Activated naive CD8-positive, alpha-beta T cell (primary cell): ENCODE measurements at regions not wholly inside any gene's neighbourhood (a gene's known extent, or its start where the extent isn't known, plus 50 kb on each side); places are given as distances from the start of the nearest gene placed in this dataset.

ENCODE experiments used
- H3K27ac Mint-ChIP-seq: one replicate; pipeline ENCODE4 v1.8.0; 2021; ENCODE audit warnings: mixed read lengths
- H3K27me3 Mint-ChIP-seq: one replicate; pipeline ENCODE4 v1.8.0; 2021; ENCODE audit warnings: mixed read lengths
- H3K36me3 Mint-ChIP-seq: one replicate; pipeline ENCODE4 v1.8.0; 2021; ENCODE audit warnings: mixed read lengths
- H3K4me1 Mint-ChIP-seq: one replicate; pipeline ENCODE4 v1.8.0; 2021; ENCODE audit warnings: low read depth, mixed read lengths
- H3K4me3 Mint-ChIP-seq: one replicate; pipeline ENCODE4 v1.8.0; 2021; ENCODE audit warnings: mild to moderate bottlenecking, mixed read lengths
- H3K9me3 Mint-ChIP-seq: one replicate; pipeline ENCODE4 v1.8.0; 2021; ENCODE audit warnings: low read depth, mixed read lengths

- Mint-ChIP-seq H3K9me3 (no peaks in the 10 kb centered on the region), H3K4me3 (no peak overlapping the region), H3K4me1 (no peaks in the 10 kb centered on the region), H3K27ac (no peak overlapping the region), H3K27me3 (peaks cover 4% of the 10 kb centered on the region), H3K36me3 (no peaks in the 10 kb centered on the region)
Observed at GRCh38 chr13:107203146-107203847, 635.4 kb upstream of the ARGLU1 start.

GRCh38 chr13:107202371-107203023, 634.6 kb upstream of the ARGLU1 start:
- Mint-ChIP-seq H3K9me3 (no peaks in the 10 kb centered on the region), H3K27me3 (peaks cover 4% of the 10 kb centered on the region), H3K36me3 (no peaks in the 10 kb centered on the region), H3K4me1 (no peaks in the 10 kb centered on the region), H3K4me3 (no peak overlapping the region), H3K27ac (no peak overlapping the region)

- Mint-ChIP-seq H3K9me3 (no peaks in the 10 kb centered on the region), H3K27ac (no peak overlapping the region), H3K27me3 (peaks cover 4% of the 10 kb centered on the region), H3K4me1 (no peaks in the 10 kb centered on the region), H3K4me3 (no peak overlapping the region), H3K36me3 (no peaks in the 10 kb centered on the region)
Observed at GRCh38 chr13:107200491-107200890, 632.6 kb upstream of the ARGLU1 start.

GRCh38 chr13:107192289-107192688, 624.4 kb upstream of the ARGLU1 start:
- Mint-ChIP-seq H3K27ac (no peak overlapping the region), H3K27me3 (no peaks in the 10 kb centered on the region), H3K4me3 (no peak overlapping the region), H3K36me3 (no peaks in the 10 kb centered on the region), H3K4me1 (no peaks in the 10 kb centered on the region), H3K9me3 (no peaks in the 10 kb centered on the region)

GRCh38 chr13:107190065-107190464, 622.1 kb upstream of the ARGLU1 start:
- H3K9me3 Mint-ChIP-seq, result no peaks in the 10 kb centered on the region
- H3K27me3 Mint-ChIP-seq, result no peaks in the 10 kb centered on the region
- no peak overlapping the region for H3K27ac Mint-ChIP-seq
- H3K4me1 Mint-ChIP-seq, result no peaks in the 10 kb centered on the region
- no peak overlapping the region for H3K4me3 Mint-ChIP-seq
- no peaks in the 10 kb centered on the region for H3K36me3 Mint-ChIP-seq

GRCh38 chr13:107185889-107186288, 618.0 kb upstream of the ARGLU1 start:
- H3K9me3 Mint-ChIP-seq, result no peaks in the 10 kb centered on the region
- H3K27ac Mint-ChIP-seq, result no peak overlapping the region
- no peaks in the 10 kb centered on the region for H3K4me1 Mint-ChIP-seq

GRCh38 chr13:107170270-107170931, 602.5 kb upstream of the ARGLU1 start:
- Mint-ChIP-seq H3K9me3 (no peaks in the 10 kb centered on the region), H3K4me1 (no peaks in the 10 kb centered on the region), H3K36me3 (no peaks in the 10 kb centered on the region), H3K27ac (no peak overlapping the region), H3K4me3 (no peak overlapping the region), H3K27me3 (no peaks in the 10 kb centered on the region)

More at GRCh38 chr13:107185889-107186288, 618.0 kb upstream of the ARGLU1 start:
- H3K36me3 Mint-ChIP-seq, result no peaks in the 10 kb centered on the region
- peaks cover 3% of the 10 kb centered on the region for H3K27me3 Mint-ChIP-seq
- H3K4me3 Mint-ChIP-seq, result no peak overlapping the region

GRCh38 chr13:107157271-107157670, 589.3 kb upstream of the ARGLU1 start:
- Mint-ChIP-seq H3K9me3 (no peaks in the 10 kb centered on the region), H3K4me1 (no peaks in the 10 kb centered on the region), H3K27ac (no peak overlapping the region), H3K27me3 (no peaks in the 10 kb centered on the region), H3K36me3 (no peaks in the 10 kb centered on the region), H3K4me3 (no peak overlapping the region)

GRCh38 chr13:107144432-107144831, 576.5 kb upstream of the ARGLU1 start:
- no peaks in the 10 kb centered on the region for H3K27me3 Mint-ChIP-seq
- H3K4me3 Mint-ChIP-seq, result no peak overlapping the region
- H3K4me1 Mint-ChIP-seq, result no peaks in the 10 kb centered on the region
- no peak overlapping the region for H3K27ac Mint-ChIP-seq
- H3K36me3 Mint-ChIP-seq, result no peaks in the 10 kb centered on the region
- H3K9me3 Mint-ChIP-seq, result peaks cover 8% of the 10 kb centered on the region

- H3K4me1 Mint-ChIP-seq, result no peaks in the 10 kb centered on the region
- peaks cover 1% of the 10 kb centered on the region for H3K9me3 Mint-ChIP-seq
- H3K27me3 Mint-ChIP-seq, result no peaks in the 10 kb centered on the region
- H3K27ac Mint-ChIP-seq, result no peak overlapping the region
- H3K36me3 Mint-ChIP-seq, result no peaks in the 10 kb centered on the region
- no peak overlapping the region for H3K4me3 Mint-ChIP-seq
Observed at GRCh38 chr13:107141767-107142166, 573.8 kb upstream of the ARGLU1 start.

- Mint-ChIP-seq H3K36me3 (no peaks in the 10 kb centered on the region), H3K9me3 (peaks cover 8% of the 10 kb centered on the region), H3K4me1 (no peaks in the 10 kb centered on the region), H3K27me3 (no peaks in the 10 kb centered on the region), H3K27ac (no peak overlapping the region), H3K4me3 (no peak overlapping the region)
Observed at GRCh38 chr13:107139006-107139405, 571.1 kb upstream of the ARGLU1 start.

GRCh38 chr13:107138486-107138885, 570.5 kb upstream of the ARGLU1 start:
- Mint-ChIP-seq H3K4me1 (no peaks in the 10 kb centered on the region), H3K9me3 (peaks cover 8% of the 10 kb centered on the region)

GRCh38 chr13:107133950-107134349, 566.0 kb upstream of the ARGLU1 start:
- H3K4me1 Mint-ChIP-seq, result no peaks in the 10 kb centered on the region
- no peak overlapping the region for H3K27ac Mint-ChIP-seq
- no peaks in the 10 kb centered on the region for H3K27me3 Mint-ChIP-seq
- H3K36me3 Mint-ChIP-seq, result no peaks in the 10 kb centered on the region
- peaks cover 12% of the 10 kb centered on the region for H3K9me3 Mint-ChIP-seq
- H3K4me3 Mint-ChIP-seq, result no peak overlapping the region

More at GRCh38 chr13:107138486-107138885, 570.5 kb upstream of the ARGLU1 start:
- Mint-ChIP-seq H3K27ac (no peak overlapping the region), H3K36me3 (no peaks in the 10 kb centered on the region), H3K27me3 (no peaks in the 10 kb centered on the region), H3K4me3 (no peak overlapping the region)

- Mint-ChIP-seq H3K4me3 (no peak overlapping the region), H3K27me3 (no peaks in the 10 kb centered on the region), H3K9me3 (peaks cover 18% of the 10 kb centered on the region), H3K27ac (no peak overlapping the region), H3K36me3 (no peaks in the 10 kb centered on the region), H3K4me1 (no peaks in the 10 kb centered on the region)
Observed at GRCh38 chr13:107130566-107130965, 562.6 kb upstream of the ARGLU1 start.

GRCh38 chr13:107124730-107125129, 556.8 kb upstream of the ARGLU1 start:
- no peaks in the 10 kb centered on the region for H3K27me3 Mint-ChIP-seq
- H3K36me3 Mint-ChIP-seq, result no peaks in the 10 kb centered on the region
- H3K9me3 Mint-ChIP-seq, result peaks cover 6% of the 10 kb centered on the region
- no peak overlapping the region for H3K27ac Mint-ChIP-seq
- H3K4me3 Mint-ChIP-seq, result no peak overlapping the region
- no peaks in the 10 kb centered on the region for H3K4me1 Mint-ChIP-seq
